Neuron (in vitro differentiated cells): ENCODE measurements at regions not wholly inside any gene's neighbourhood (a gene's known extent, or its start where the extent isn't known, plus 50 kb on each side); places are given as distances from the start of the nearest gene placed in this dataset.
"Not testable (repeated sequence)": the region's sequence is repeated elsewhere in the genome, so short reads cannot be mapped to it uniquely, and the experiment has no call there.

ENCODE experiments used
- H2AFZ ChIP-seq: one replicate; pipeline ENCODE4 v1.6.1; 2013; ENCODE audit warnings: low read depth, mild to moderate bottlenecking, inconsistent platforms, low read length, moderate library complexity
- H3K27me3 ChIP-seq: one replicate; pipeline ENCODE4 v1.6.1; 2013; ENCODE audit warnings: low read length; ENCODE audit not compliant: insufficient read depth
- H3K36me3 ChIP-seq: one replicate; pipeline ENCODE4 v1.6.1; 2013; ENCODE audit warnings: low read length; ENCODE audit not compliant: insufficient read depth
- H3K4me1 ChIP-seq: one replicate; pipeline ENCODE4 v1.6.1; 2013; ENCODE audit warnings: low read length; ENCODE audit not compliant: insufficient read depth
- H3K4me3 ChIP-seq: 2 replicates; pipeline ENCODE4 v1.5.1; 2013; ENCODE audit warnings: mild to moderate bottlenecking, low read length, moderate library complexity
- H3K9me3 ChIP-seq: one replicate; pipeline ENCODE4 v1.6.1; 2013; ENCODE audit warnings: low read length

DNA sequence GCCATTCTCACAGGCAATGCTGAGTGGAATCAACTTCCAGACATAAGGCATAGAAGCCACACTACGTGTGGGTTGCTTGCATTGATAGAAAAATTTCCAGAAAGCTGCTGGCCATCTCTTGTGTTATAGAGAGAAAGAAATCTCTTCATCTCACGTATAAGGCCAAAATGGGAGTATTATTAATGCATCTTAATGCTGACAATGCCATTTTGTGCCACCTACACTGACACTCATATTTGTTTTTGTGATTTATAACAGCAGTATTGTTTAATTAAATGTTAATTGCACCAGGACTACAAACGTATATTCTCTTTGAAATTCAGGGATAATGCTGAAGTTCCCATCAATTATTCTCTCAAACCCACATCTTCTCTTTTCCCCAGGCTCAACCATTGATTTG is 56.1 kb upstream of the TMEM132D start:
- Histone ChIP-seq H3K9me3 (no peaks in the 10 kb centered on the region), H3K4me3 (no peak overlapping the region), H3K27me3 (peaks cover 2% of the 10 kb centered on the region), H2AFZ (no peak overlapping the region), H3K36me3 (no peaks in the 10 kb centered on the region), H3K4me1 (no peaks in the 10 kb centered on the region)

DNA sequence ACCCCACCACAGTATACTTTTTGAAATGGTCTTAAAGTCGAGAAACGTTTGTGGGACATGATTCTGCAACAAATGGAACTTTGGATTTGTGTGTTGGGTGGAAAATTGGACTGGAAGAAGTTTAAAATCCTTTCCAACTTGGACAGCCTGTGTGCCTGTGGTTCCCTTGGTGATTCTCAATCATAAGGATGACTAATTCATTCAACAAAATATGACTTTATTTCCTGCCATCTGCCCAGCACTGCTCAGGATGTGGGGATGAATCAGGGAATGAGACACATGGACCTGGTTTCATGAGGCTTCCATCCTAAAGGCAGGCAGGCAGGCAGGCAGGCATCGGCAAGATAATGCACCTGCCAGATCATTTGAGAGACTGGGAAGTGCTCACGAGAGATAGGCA is 57.3 kb upstream of the TMEM132D start:
- Histone ChIP-seq H3K4me1 (no peaks in the 10 kb centered on the region), H3K4me3 (no peak overlapping the region), H2AFZ (no peak overlapping the region), H3K9me3 (no peaks in the 10 kb centered on the region), H3K36me3 (no peaks in the 10 kb centered on the region), H3K27me3 (peaks cover 2% of the 10 kb centered on the region)

DNA sequence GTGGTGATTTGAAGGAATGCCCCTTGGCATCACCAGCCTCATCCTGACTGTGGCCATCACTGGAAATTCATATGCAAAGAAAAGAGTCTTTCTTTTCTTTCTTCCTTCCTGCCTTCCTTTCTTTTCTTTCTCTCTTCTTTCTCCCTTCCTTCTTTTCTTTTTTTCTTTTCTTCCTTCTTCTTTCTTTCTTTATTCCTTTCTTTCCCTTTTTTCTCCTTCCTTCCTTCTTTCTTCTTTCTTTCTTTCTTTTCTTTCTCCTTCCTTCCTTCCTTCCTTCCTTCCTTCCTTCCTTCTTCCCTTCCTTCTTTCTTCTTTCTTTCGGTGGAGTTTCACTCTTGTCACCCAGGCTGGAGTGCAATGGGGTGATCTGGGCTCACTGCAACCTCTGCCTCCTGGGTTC is 58.0 kb upstream of the TMEM132D start:
- no peak overlapping the region for H2AFZ ChIP-seq
- no peaks in the 10 kb centered on the region for H3K9me3 ChIP-seq
- H3K36me3 ChIP-seq, result no peaks in the 10 kb centered on the region
- no peak overlapping the region for H3K4me3 ChIP-seq
- H3K27me3 ChIP-seq, result peaks cover 2% of the 10 kb centered on the region
- H3K4me1 ChIP-seq, result no peaks in the 10 kb centered on the region

DNA sequence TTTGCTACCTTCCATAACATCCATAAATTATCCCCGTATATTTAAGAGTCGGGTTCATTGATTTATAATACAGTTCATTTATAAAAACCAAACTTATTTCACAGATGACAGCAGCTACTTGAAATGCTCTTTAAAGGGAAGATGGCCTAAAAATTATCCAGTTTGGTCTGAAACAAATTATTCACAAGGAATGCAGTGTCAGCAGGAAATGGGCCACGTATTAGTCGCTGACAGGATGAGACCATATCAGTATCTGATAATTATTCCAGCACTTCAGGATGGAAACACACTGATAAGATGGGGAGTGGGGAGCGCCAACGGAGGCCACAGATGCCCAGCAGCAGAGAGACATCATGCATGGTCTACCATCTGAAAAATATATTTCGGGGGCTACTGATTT is 60.5 kb upstream of the TMEM132D start:
- no peak overlapping the region for H2AFZ ChIP-seq
- peaks cover 2% of the 10 kb centered on the region for H3K27me3 ChIP-seq
- no peak overlapping the region for H3K4me3 ChIP-seq
- no peaks in the 10 kb centered on the region for H3K9me3 ChIP-seq
- no peaks in the 10 kb centered on the region for H3K36me3 ChIP-seq
- no peaks in the 10 kb centered on the region for H3K4me1 ChIP-seq

DNA sequence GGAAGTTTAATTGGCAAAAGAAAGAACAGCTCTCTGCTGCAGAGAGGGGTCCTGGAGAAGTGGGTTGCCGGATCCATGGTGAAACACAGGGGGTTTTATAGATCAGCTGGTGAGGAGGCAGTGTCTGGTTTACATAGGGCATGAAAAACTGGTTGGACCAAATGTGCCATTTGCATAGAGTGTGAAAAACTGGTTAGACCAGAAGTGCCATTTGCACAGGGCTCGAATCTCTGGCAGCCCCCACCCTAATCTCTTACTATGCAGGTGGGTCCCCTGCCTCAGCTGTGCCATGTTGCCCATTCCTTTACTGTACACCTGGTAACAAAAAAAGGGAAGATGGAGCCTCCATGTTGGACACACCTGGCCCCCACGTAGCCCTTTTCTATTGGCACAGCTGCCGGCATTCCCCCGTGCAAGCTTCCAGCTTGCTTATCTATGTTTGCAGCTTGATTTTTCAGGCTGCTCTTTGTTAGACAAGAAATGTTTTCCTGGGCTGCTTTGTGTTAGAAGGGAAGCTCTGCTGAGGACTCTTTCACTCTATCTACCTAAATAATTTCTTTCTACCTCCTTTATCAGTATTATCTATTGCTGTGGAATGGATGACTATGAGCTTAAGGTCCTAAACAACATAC is 61.1 kb upstream of the TMEM132D start:
- H3K27me3 ChIP-seq, result peaks cover 2% of the 10 kb centered on the region
- H3K36me3 ChIP-seq, result no peaks in the 10 kb centered on the region
- no peak overlapping the region for H2AFZ ChIP-seq
- H3K4me3 ChIP-seq, result no peak overlapping the region
- no peaks in the 10 kb centered on the region for H3K9me3 ChIP-seq
- no peaks in the 10 kb centered on the region for H3K4me1 ChIP-seq

DNA sequence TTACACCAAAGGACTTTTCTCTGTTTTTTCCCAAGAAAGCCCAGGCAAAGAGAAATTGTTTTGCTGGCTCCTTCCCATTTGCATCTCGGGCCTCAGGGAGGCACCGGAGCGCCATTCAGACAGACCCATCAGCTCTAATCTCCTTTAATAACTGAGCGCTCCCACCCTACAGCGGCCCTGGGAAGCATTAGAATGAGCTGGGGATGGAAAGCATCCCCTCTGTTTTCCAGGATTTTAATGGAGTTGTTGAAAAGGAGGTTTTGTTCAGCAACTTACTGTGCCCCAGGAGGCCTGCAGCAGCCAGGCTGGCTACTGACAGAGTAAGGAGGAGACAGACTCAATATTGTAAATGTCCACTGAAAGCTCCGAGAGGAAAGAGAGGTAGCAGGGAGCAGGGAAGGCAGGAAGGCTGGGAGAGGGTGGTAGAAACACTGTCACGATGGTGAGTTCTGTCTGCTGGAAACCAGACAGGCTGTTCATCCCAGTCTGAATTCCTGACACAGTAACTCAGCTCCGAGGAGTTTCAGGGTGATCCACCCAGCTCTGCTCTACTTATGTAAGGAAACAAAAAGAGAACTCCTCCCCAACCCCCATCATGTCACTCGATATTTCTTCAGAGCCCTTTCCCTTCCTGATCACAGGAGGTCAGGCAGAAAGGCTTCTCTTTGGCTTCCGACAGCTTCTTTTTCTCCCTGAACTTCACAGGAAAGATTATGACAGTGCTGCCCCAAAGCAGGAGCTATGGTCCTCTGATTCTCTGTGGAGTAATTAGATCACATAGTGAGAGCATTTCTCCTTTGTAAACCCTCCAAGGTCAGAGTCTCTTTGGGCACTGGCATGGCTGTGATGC is 62.5 kb upstream of the TMEM132D start:
- H3K4me3 ChIP-seq, result no peak overlapping the region
- H3K9me3 ChIP-seq, result no peaks in the 10 kb centered on the region
- no peaks in the 10 kb centered on the region for H3K36me3 ChIP-seq
- H3K4me1 ChIP-seq, result no peaks in the 10 kb centered on the region
- no peaks in the 10 kb centered on the region for H3K27me3 ChIP-seq
- no peak overlapping the region for H2AFZ ChIP-seq

DNA sequence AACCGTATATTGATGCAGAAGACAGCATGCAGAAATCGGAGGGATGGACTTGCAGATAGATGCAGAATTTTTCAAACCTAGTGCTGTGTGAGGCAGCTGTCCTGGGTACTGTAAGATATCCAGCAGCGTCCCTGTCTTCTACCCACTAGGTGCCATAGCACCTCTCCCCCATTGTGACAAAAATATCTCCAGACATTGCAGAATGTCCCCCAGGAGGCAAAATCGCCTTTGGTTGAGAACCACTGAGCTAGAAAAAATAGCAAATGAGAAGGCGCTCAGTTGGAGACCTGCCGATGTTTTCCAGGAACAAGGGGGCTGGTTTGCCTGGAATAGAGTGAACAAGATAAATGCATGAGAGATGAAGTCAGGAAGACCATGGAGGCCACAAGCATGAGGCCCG is 67.9 kb upstream of the TMEM132D start:
- Histone ChIP-seq H3K4me1 (no peaks in the 10 kb centered on the region), H3K9me3 (no peaks in the 10 kb centered on the region), H3K36me3 (no peaks in the 10 kb centered on the region), H3K4me3 (no peak overlapping the region), H2AFZ (no peak overlapping the region), H3K27me3 (no peaks in the 10 kb centered on the region)

DNA sequence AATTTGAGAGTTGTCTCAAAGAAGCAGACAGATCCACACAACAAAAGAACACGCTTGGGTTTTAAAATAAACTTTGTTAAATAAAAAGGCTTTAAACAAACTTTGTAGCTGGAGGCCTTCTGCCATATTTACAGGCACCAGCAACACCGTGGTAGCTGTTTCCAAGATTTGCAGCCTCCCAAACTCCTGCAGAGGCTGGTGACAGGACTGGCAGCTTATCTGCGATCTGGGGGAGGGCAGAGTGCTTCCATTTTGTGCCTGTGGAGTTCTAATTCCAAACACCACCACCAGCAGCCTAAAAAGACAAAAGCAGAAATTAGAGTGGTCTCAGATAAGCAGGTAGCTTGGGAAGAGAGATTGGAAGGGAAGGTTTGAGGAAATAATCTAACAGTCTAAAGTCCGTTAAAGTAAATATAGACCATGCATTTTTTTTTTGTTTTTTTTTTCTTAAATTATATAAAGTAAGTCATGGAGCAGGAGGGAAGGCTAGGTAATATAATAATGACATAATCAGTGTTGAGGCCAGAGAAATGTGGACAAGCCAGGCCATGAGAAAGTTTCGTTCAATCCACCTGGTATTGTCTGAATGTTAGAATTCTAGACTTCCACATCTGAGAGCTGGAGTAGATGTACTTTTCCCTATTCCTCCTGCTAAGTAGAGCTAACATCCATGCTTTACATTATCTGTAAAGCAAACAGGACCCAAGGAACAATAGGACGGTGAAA is 69.6 kb upstream of the TMEM132D start:
- Histone ChIP-seq H3K36me3 (no peaks in the 10 kb centered on the region), H3K27me3 (no peaks in the 10 kb centered on the region), H3K9me3 (no peaks in the 10 kb centered on the region), H2AFZ (no peak overlapping the region), H3K4me3 (no peak overlapping the region), H3K4me1 (no peaks in the 10 kb centered on the region)

DNA sequence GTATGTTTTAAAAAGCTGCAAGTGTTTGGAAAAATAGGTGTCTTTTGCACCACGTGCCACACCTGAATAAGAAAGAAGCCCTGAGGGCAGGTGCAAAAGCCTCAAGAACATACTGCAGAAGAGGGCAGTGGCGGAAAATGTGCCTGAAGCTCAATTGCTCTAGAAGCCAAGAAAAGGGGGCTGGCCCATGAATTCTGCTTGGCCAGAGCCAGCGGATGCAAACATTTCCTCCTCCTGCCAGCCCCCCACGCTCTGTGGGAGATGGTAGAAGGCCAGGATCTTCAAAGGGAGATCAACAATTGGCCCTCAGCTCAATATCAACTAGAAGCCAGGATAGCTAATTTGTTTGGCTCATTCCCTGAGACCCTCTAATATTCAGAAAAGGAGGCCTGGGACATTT is 80.3 kb upstream of the TMEM132D start:
- no peaks in the 10 kb centered on the region for H3K36me3 ChIP-seq
- no peaks in the 10 kb centered on the region for H3K4me1 ChIP-seq
- H3K4me3 ChIP-seq, result no peak overlapping the region
- H2AFZ ChIP-seq, result no peak overlapping the region
- no peaks in the 10 kb centered on the region for H3K9me3 ChIP-seq
- H3K27me3 ChIP-seq, result peaks cover 2% of the 10 kb centered on the region

DNA sequence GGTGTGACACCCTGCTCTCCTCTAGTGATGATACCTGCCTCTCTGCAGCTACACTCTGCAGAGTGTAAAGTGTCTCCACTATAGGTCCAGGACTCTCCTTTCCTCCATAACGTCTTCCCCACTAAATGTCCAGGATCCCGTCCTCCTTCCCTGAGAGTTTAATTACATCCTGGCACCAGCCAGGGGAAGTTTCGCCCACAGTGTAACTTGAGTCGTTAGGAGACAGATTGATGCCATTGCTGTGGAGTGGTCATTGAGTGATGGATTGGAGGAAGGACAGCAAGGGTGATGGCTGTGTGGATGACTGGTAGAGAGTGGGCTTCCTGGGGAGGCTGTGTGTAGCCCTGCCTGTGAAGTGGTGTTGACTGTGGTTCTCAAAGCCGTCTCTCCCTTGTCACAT is 84.0 kb upstream of the TMEM132D start:
- Histone ChIP-seq H3K27me3 (peaks cover 2% of the 10 kb centered on the region), H3K9me3 (no peaks in the 10 kb centered on the region), H3K4me3 (no peak overlapping the region), H3K36me3 (no peaks in the 10 kb centered on the region), H2AFZ (no peak overlapping the region), H3K4me1 (no peaks in the 10 kb centered on the region)

DNA sequence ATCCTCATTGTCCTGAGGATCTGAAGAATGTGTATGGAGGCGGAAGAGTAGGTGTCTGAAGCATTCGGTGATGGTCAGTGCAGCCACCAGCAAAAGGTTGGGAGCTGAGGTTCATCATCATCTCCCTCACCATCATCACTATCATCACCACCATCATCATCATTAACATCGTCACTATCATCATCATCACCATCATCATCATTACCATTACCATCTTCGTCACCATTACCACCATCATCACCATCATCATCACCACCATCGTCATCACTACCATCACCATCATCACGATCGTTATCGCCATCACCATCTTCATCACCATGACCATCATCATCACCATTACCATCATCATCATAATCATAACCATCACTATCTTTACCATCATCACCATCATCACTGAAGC is 90.8 kb upstream of the TMEM132D start:
- no peaks in the 10 kb centered on the region for H3K9me3 ChIP-seq
- H3K4me1 ChIP-seq, result no peaks in the 10 kb centered on the region
- no peak overlapping the region for H3K4me3 ChIP-seq
- H2AFZ ChIP-seq, result no peak overlapping the region
- H3K27me3 ChIP-seq, result no peaks in the 10 kb centered on the region
- H3K36me3 ChIP-seq, result no peaks in the 10 kb centered on the region

DNA sequence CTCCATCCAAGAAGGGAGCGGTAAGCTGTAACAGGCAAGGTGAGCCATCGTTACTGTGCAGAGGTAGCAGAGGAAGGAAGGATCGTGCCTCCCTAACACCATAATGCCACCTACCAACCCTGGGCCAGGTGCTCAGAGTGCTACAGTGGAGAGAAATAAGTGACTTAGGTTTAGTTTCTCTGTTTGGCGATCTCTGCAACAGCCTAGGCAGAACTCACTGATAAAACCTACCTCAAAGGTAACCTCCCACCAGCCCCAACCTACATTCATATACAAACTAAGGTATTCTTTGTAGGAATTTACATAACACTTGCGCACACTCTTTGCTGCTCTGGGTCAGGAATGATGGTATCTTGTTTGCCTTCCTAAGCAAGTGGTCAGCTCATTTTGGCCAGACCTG is 93.4 kb upstream of the TMEM132D start:
- H3K36me3 ChIP-seq, result no peaks in the 10 kb centered on the region
- no peak overlapping the region for H3K4me3 ChIP-seq
- no peak overlapping the region for H2AFZ ChIP-seq
- H3K9me3 ChIP-seq, result no peaks in the 10 kb centered on the region
- no peaks in the 10 kb centered on the region for H3K4me1 ChIP-seq
- H3K27me3 ChIP-seq, result no peaks in the 10 kb centered on the region

DNA sequence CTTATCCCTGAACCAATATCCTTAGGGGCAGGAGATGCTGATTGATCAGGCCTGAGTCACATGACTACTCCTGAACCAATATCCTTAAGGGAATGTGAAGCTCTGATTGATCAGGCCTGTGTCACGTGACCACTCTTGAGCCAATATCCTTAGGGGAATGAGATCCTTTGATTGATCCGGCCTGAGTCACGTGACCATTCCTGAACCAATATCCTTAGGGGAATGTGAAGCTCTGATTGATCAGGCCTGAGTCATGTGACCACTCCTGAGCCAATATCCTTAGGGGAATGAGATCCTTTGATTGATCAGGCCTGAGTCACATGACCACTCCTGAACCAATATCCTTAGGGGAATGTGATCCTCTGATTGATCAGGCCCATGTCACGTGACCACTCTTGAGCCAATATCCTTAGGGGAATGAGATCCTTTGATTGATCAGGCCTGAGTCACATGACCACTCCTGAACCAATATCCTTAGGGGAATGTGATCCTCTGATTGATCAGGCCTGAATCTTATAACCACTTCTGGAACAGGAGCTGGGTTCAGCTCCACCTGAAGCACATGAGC is 100.6 kb upstream of the TMEM132D start:
- not testable (repeated sequence) for H3K36me3 ChIP-seq, H3K4me1 ChIP-seq, H2AFZ ChIP-seq, H3K27me3 ChIP-seq, H3K9me3 ChIP-seq, H3K4me3 ChIP-seq
